NB4 (cell line): ENCODE measurements at regions not wholly inside any gene's neighbourhood (a gene's known extent, or its start where the extent isn't known, plus 50 kb on each side); places are given as distances from the start of the nearest gene placed in this dataset.

Experiments used
- CTCF ChIP-seq: IDR thresholded peaks from one replicate; pipeline ENCODE4 v1.5.1; 2012; ENCODE audit warnings: low read depth, low read length
- MAX ChIP-seq: IDR thresholded peaks from 2 replicates; pipeline ENCODE4 v1.6.1; 2011; ENCODE audit warnings: low read depth, low read length
- MYC ChIP-seq: IDR thresholded peaks from 2 replicates; pipeline ENCODE4 v1.6.1; 2011; ENCODE audit warnings: low read depth, low read length
- POLR2A ChIP-seq: IDR thresholded peaks from 2 replicates; pipeline ENCODE4 v1.6.1; 2011; ENCODE audit warnings: mild to moderate bottlenecking; ENCODE audit not compliant: insufficient read length; ENCODE audit errors: extremely low read depth

- TF ChIP-seq POLR2A (no peak), CTCF (no peak), MAX (no peak), MYC (no peak)
These were observed 118.0 kb upstream of the CDKN3 start for GRCh38 chr14:54278665-54279295.
